Hematopoietic multipotent progenitor cell treated with erythropoietin and hydrocortisone succinate and interleukin-3 and kit ligand, for 6 days (in vitro differentiated cells): ENCODE measurements at regions not wholly inside any gene's neighbourhood (a gene's known extent, or its start where the extent isn't known, plus 50 kb on each side); places are given as distances from the start of the nearest gene placed in this dataset.

Experiments used
- DNase-seq: peaks from one replicate; pipeline ENCODE4 v3.0.0-alpha.2; 2015

- DNase-seq: no peak
Observed at GRCh38 chr5:98414938-98415337, 358.5 kb upstream of the RGMB start.

DNA sequence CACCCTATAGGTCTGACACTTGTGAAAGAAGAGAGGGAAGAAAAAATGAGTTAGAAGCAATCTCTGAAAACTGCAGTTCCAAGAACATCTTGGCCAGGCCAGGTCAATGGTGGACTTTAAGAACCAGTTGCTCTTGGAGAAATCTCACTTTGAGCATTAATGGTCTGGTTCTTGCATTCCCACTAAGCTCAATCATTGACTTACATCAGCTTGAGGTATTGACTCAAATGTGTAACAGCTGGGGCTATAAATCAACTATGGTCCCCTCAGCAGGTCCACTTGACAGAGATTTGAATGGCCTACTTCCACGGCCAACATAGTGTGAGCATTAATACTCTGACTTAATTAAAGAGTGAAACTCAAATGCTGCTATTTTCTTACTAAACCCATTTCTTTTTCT lies 357.8 kb upstream of the RGMB start:
- DNase-seq: no peak

DNA sequence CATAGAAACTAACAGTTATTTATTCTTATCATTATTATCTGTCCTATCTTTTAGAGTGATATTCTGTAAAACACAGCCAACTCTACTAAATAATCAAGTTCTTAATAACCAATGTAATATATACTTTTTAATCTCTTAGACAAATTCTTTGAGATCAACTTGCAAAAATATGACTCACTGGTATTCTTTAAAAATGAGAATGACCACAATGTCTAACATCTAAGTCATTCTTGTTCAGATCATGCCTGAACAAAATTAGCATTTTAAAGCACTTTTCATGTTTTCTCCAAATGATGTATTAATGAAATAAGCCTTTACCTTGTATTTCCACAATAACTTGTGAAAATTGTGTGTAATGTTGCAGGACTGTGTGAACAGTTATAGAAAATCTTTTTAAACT lies 356.9 kb upstream of the RGMB start:
- no peak for DNase-seq

- DNase-seq: no peak
Observed at GRCh38 chr5:98419825-98420224, 353.6 kb upstream of the RGMB start.

DNA sequence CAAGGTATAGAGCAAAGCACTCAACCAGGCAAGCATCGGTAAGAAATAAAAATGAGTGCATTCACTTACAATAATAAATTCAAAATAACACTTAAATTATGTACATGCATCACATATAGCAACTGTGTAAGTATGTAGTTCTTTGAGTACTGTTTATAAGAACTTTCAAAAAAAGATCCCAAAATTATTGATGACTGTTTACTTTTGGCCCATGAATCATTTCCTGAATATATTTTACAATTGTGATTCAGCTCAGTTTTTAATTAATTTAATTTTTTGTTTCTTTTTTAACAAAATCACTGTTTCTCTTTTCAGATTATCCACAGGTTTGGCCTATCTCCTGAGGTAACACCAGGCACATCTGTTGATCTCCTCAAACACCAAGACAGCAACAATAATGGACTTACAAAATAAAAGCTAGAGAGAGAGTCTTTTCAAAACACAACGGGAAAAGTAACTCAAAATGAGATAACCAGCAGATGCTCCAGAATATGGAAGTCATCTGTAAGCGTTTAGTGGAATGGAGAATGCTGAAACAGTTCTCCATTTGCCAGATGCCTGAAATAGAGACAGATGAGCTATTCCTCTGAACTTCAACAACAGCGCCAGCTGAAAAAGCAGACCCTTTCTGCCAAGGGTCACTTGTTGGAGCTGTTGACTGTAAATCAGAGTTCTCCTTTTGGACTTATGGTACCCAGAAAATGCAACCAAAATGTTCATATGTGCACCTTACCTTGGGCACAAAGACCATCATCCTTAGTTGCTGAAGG lies 348.6 kb upstream of the RGMB start:
- no peak for DNase-seq

DNA sequence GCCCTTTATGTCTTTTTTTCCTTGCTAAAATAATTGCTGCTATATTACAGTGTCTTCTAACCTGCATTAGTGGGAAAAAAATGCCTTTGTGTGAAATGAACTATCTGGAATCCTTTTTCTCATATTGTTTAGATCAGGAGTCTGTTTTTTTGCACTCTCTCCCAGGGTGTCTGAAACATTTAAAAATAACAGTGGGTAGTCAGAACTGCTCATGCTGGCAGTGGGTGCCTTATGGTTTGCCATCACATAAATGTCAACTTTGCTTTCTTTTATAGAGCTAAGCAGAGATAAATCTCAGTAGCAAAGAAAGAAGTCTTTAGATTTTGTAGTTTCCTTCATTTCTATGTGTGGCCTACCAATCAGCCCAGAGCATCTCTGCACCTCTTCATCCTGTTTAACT lies 347.8 kb upstream of the RGMB start:
- no peak for DNase-seq

DNA sequence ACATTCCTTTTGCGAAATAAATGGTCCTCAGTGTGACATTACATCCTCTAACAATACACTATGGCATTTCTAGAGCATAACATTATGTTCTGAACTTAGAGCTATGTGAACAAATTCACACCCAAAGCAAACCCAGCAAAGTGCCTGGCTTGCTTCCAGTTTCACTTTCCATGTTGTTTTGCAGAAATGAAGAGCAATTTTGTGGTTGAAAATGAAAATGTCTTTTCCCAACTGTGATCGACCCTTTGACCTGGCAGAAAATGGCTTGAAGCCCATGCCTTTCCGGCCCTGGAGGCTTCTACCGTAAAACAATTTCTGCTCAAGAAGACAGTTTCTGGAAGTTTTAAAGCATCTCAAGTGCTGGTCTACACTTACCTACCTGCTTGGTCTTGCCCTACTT lies 344.7 kb upstream of the RGMB start:
- DNase-seq: no peak

- DNase-seq: no peak
Observed at GRCh38 chr5:98432378-98432777, 341.1 kb upstream of the RGMB start.

DNA sequence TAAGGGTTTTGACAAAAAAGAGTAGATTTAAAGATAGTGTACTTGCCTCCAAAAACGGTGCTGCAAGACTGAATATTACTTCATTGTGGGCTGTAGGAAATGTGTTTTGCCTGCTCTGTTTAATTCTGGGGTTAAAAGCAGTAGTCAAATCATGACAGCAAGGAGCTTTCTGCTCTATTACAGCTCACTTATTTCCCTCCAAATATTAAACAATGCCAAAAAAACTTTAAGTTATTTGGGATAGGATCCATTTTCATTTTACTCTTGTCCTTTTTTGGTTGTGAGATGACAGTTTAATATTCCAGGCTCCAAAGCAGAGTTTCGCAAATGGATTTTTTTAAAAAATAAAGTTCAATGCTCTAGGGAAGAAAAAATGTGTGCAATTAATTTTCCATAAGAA lies 340.4 kb upstream of the RGMB start:
- DNase-seq: no peak

- DNase-seq: no peak
Observed at GRCh38 chr5:98433673-98434072, 339.8 kb upstream of the RGMB start.

- no peak for DNase-seq
Observed at GRCh38 chr5:98436667-98437066, 336.8 kb upstream of the RGMB start.

- DNase-seq: no peak
Observed at GRCh38 chr5:98442448-98442847, 331.0 kb upstream of the RGMB start.

DNA sequence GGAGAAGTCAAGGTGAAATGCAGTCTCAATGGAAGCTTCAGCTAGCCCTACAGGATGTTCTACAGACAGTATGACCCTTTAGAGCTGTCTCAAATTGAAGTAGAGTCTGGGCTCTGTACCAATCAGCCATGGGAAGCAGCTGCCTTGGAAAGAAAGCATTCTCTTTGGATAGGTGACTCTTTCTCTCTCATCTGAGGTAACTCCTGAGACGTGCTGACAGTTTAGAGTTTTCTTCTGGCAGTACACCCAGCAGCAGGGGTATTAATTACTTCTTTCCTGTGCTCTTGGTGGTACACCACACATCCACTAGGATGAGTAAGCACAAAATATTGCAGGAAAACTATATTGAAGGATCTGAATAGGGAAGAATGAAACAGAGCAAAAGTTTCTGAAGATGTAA lies 329.6 kb upstream of the RGMB start:
- DNase-seq: no peak

DNA sequence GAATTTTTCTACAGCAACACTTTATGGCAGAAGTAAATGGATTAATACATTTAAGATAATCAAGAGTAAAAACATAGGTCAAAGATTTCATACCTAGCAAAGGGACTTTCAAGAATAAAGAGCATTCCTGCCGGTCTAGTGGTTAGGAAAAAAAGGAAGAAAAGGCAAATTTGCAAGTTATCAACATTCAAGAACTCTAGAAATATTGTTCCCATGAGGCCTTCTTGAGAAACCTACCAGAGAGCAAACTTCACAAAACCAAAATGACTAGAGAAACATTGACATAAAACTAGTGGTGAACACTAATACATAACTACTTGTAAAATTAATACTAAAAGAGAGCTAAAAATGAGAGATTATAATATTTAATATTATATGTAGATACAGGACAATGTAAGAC lies 320.2 kb upstream of the RGMB start:
- no peak for DNase-seq

- no peak for DNase-seq
Observed at GRCh38 chr5:98454407-98454806, 319.1 kb upstream of the RGMB start.

DNA sequence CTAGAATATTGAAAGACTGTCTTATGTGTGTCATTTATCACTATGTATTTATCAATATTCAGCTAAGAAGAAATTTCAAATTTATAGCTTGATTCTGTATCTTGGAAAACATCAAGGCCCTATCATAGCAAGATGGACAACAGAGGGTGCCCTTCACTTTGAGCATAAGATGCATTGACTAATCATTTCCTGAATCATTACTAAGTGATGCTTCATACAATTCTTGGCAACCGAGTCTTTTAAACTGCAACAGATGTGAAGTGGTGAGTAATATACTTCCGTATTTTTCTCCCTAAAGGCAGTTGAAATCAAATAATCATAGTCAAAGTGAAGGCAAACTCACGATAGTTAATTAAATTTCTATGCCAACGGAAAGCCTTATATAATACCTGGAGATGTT lies 318.6 kb upstream of the RGMB start:
- no peak for DNase-seq

DNA sequence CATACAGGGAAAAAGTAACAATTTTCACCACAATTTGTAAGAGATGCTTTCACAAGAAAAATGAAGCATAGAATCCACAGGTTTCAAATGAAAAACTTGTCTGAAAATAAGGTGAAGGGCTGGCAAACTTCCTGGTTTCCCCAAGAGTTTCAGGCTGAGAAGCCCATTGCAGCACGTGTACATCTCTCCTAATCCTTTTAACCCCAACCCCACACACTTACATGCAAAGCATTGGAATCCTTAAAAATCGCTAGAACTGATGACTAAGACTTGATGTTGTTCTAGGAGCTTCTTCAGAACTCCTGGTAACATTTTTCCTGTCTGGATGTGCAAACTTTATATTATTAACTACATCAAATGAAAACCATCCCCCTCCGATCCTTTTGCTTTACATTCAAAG lies 317.8 kb upstream of the RGMB start:
- no peak for DNase-seq

DNA sequence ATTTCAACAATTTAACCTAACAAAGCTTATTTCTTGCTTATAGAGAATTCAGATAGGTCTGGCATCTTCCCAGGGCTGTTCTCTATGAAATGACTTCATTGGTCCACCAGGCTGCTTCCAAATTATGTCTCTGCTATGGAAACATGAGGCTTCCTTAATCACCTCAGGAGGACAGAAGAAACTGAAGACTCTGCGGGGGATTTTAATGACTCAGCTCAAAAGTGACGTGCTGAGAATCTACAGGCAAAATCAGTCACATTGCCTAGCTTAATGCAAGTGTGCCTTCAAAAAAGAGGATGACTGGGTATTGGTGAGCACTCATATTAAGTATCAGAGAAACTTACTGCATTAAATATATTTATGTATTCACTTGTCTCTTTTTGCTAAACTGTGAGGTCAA lies 315.5 kb upstream of the RGMB start:
- DNase-seq: no peak

DNA sequence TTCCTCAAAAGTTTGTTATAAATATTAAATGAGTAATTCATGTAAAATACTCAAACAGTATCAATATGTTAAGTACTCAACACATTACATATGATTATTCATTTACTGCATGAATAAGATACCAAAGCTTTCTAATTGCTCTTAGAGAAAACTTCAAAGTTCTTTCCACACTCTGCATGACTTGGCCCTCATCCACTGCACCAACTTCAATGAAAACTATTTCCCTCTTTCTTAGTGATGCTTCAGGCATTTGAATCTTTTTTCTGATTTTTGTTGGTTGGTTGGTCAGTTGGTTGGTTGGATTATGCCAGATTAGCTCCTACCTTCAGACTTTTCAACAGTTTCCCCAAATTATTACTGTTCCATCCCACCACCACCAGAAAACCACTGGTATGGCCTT lies 314.7 kb upstream of the RGMB start:
- DNase-seq: no peak

- no peak for DNase-seq
Observed at GRCh38 chr5:98460536-98460935, 312.9 kb upstream of the RGMB start.

- DNase-seq: no peak
Observed at GRCh38 chr5:98461485-98461884, 312.0 kb upstream of the RGMB start.

GRCh38 chr5:98463222-98463621 lies 310.2 kb upstream of the RGMB start:
- no peak for DNase-seq

GRCh38 chr5:98463676-98464075 lies 309.8 kb upstream of the RGMB start:
- DNase-seq: no peak

- no peak for DNase-seq
Observed at GRCh38 chr5:98464737-98465330, 308.6 kb upstream of the RGMB start.
